Lower lobe of right lung (tissue), 2 donors: ENCODE measurements at regions not wholly inside any gene's neighbourhood (a gene's known extent, or its start where the extent isn't known, plus 50 kb on each side); places are given as distances from the start of the nearest gene placed in this dataset.

Experiments
- ATAC-seq, 2 donors: fragments of 200-7000 bp; cut with Tn5 transposase; one replicate each; pipeline ENCODE4 v1.9.1; 2020 to 2022; ENCODE audit warnings: mild to moderate bottlenecking in 2 of 2, moderate library complexity in 2 of 2
- DNase-seq: peaks from one replicate; pipeline ENCODE4 v3.0.0-alpha.2; 2020
- H3K27ac ChIP-seq: fragments of 200-600 bp; one replicate; pipeline ENCODE4 v1.8.0; 2022
- H3K27me3 ChIP-seq: fragments of 200-600 bp; one replicate; pipeline ENCODE4 v1.8.0; 2022; ENCODE audit warnings: low read depth
- H3K36me3 ChIP-seq: fragments of 200-600 bp; one replicate; pipeline ENCODE4 v1.8.0; 2022; ENCODE audit warnings: mild to moderate bottlenecking
- H3K4me1 ChIP-seq: fragments of 200-600 bp; one replicate; pipeline ENCODE4 v1.8.0; 2022
- H3K4me3 ChIP-seq: fragments of 200-600 bp; one replicate; pipeline ENCODE4 v1.8.0; 2022; ENCODE audit warnings: mild to moderate bottlenecking
- H3K9me3 ChIP-seq: fragments of 200-600 bp; one replicate; pipeline ENCODE4 v1.8.0; 2022
- CTCF ChIP-seq: fragments of 200-600 bp; IDR thresholded peaks from one replicate; pipeline ENCODE4 v1.8.0; 2022; ENCODE audit warnings: antibody characterized with exemption, mild to moderate bottlenecking
- intact Hi-C: fragments of 100-400 bp; cut with DNase I; formaldehyde crosslinking; loops from one replicate; pipeline ENCODE4 v1.11.0; 2022
- donor health status: DM: no; HTN: yes; CAD: no; lungs with severe emphysema.

- intact Hi-C loops = no loop called here
- Histone ChIP-seq H3K27ac (no peak overlapping the region), H3K9me3 (no peaks in the 10 kb centered on the region), H3K4me3 (no peak overlapping the region), H3K27me3 (no peaks in the 10 kb centered on the region), H3K4me1 (no peaks in the 10 kb centered on the region), H3K36me3 (no peaks in the 10 kb centered on the region)
- no peak for TF ChIP-seq CTCF
- ATAC-seq = no peak
- no peak for DNase-seq
These were observed 291.7 kb upstream of the SPTLC3 start for GRCh38 chr20:12717061-12717460.

DNA sequence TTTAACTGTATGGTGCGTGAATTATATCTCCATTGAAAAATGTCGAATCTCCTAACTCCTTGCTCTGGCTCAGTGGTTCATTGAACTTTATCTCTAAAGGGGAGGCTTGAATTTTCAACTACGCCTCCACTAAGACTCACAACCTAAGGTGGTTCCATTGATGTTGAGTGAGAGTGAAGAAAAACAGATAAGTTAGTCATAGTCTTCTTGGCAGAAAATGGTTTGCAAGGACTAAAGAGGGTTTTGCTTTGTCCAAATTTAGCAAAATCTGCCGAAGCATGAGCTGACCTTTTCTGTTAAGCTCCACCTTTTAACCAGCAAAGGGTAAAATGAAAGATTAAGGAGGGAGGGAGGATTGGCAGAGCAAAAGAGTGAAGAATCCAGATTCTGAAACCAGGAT lies 290.2 kb upstream of the SPTLC3 start:
- TF ChIP-seq CTCF = no peak
- ATAC-seq (no peak), DNase-seq (no peak)
- H3K27me3 ChIP-seq = no peaks in the 10 kb centered on the region
- no peak overlapping the region for H3K27ac ChIP-seq
- H3K9me3 ChIP-seq = no peaks in the 10 kb centered on the region
- no peaks in the 10 kb centered on the region for H3K4me1 ChIP-seq
- H3K36me3 ChIP-seq = no peaks in the 10 kb centered on the region
- intact Hi-C loops = no loop called here
- no peak overlapping the region for H3K4me3 ChIP-seq

GRCh38 chr20:12721636-12722035 lies 287.1 kb upstream of the SPTLC3 start:
- H3K4me3 ChIP-seq = no peak overlapping the region
- no peaks in the 10 kb centered on the region for H3K9me3 ChIP-seq
- DNase-seq (no peak), ATAC-seq (no peak)
- no peaks in the 10 kb centered on the region for H3K27me3 ChIP-seq
- no peak overlapping the region for H3K27ac ChIP-seq
- intact Hi-C loops = no loop called here
- TF ChIP-seq CTCF = no peak
- H3K4me1 ChIP-seq = no peaks in the 10 kb centered on the region
- no peaks in the 10 kb centered on the region for H3K36me3 ChIP-seq

GRCh38 chr20:12722091-12722490 lies 286.7 kb upstream of the SPTLC3 start:
- no peaks in the 10 kb centered on the region for H3K4me1 ChIP-seq
- ATAC-seq (no peak), DNase-seq (no peak)
- intact Hi-C loops = no loop called here
- H3K36me3 ChIP-seq = no peaks in the 10 kb centered on the region
- H3K4me3 ChIP-seq = no peak overlapping the region
- no peak for TF ChIP-seq CTCF
- H3K9me3 ChIP-seq = no peaks in the 10 kb centered on the region
- H3K27ac ChIP-seq = no peak overlapping the region
- no peaks in the 10 kb centered on the region for H3K27me3 ChIP-seq

DNA sequence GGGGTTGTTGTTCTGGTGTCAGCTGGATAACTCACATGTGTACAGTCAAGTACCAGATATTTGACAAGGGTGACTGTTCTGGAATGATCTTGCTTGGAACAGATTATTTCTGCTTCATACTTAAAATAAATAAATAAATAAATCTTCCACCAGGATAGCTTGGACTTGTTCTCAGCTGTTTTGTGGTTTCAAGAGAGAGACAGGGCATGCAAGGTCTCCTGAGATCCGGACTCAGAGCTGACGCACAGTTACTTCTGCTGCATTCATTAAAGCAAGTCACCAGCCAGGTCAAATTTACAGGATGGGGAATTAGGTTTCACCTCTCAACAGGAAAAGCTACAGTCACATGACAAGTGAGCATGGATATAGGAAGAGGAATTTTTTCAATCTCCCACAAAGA lies 285.0 kb upstream of the SPTLC3 start:
- Histone ChIP-seq H3K27ac (no peak overlapping the region), H3K36me3 (no peaks in the 10 kb centered on the region), H3K9me3 (no peaks in the 10 kb centered on the region), H3K4me3 (no peak overlapping the region), H3K4me1 (no peaks in the 10 kb centered on the region), H3K27me3 (no peaks in the 10 kb centered on the region)
- TF ChIP-seq CTCF = no peak
- ATAC-seq = no peak
- DNase-seq = no peak
- intact Hi-C loops = no loop called here

GRCh38 chr20:12728782-12729181 lies 280.0 kb upstream of the SPTLC3 start:
- H3K4me3 ChIP-seq = no peak overlapping the region
- intact Hi-C loops = no loop called here
- ATAC-seq = no peak
- H3K36me3 ChIP-seq = no peaks in the 10 kb centered on the region
- no peaks in the 10 kb centered on the region for H3K9me3 ChIP-seq
- no peaks in the 10 kb centered on the region for H3K4me1 ChIP-seq
- DNase-seq = no peak
- no peak overlapping the region for H3K27ac ChIP-seq
- no peaks in the 10 kb centered on the region for H3K27me3 ChIP-seq
- no peak for TF ChIP-seq CTCF
